ENCODE measurements at regions not wholly inside any gene's neighbourhood (a gene's known extent, or its start where the extent isn't known, plus 50 kb on each side); places are given as distances from the start of the nearest gene placed in this dataset.

- DNase-seq = no peak
- Histone ChIP-seq H3K27ac (no peak overlapping the region), H3K9me3 (peaks cover 0 to 10% (median 0%) of the 10 kb centered on the region in 11 donors), H3K36me3 (no peaks in the 10 kb centered on the region), H3K4me3 (no peak overlapping the region), H3K4me1 (peaks cover 0 to 10% (median 0%) of the 10 kb centered on the region in 9 donors), H3K27me3 (no peaks in the 10 kb centered on the region)
- no peak for ATAC-seq
- intact Hi-C loops (cut with DNase I) = no loop called here
- TF ChIP-seq CTCF (IDR thresholded peaks at IDR 0.05) = no peak
- WGBS, 2 donors = 85 to 86% methylated on average over 2 of the region's 2 CpGs
These were observed 256.9 kb downstream of the PLK2 start for GRCh38 chr5:58202941-58203444.

GRCh38 chr5:58201922-58202648, 257.8 kb downstream of the PLK2 start:
- TF ChIP-seq CTCF (IDR thresholded peaks at IDR 0.05) = no peak
- DNase-seq (no peak), ATAC-seq (no peak)
- H3K9me3 ChIP-seq = peaks cover 0 to 10% (median 0%) of the 10 kb centered on the region in 11 donors
- H3K36me3 ChIP-seq = no peaks in the 10 kb centered on the region
- H3K4me1 ChIP-seq = peaks cover 0 to 4% (median 0%) of the 10 kb centered on the region in 9 donors
- no peak overlapping the region for H3K4me3 ChIP-seq
- intact Hi-C loops (cut with DNase I) = no loop called here
- no peaks in the 10 kb centered on the region for H3K27me3 ChIP-seq
- no peak overlapping the region for H3K27ac ChIP-seq
- WGBS, 2 donors = 92 to 96% methylated on average over 6 of the region's 6 CpGs

GRCh38 chr5:58200451-58200850, 259.4 kb downstream of the PLK2 start:
- TF ChIP-seq CTCF (IDR thresholded peaks at IDR 0.05) = no peak
- DNase-seq (no peak), ATAC-seq (no peak)
- Histone ChIP-seq H3K27ac (no peak overlapping the region), H3K9me3 (peaks cover 0 to 20% (median 0%) of the 10 kb centered on the region in 11 donors), H3K4me3 (no peak overlapping the region), H3K27me3 (no peaks in the 10 kb centered on the region), H3K36me3 (no peaks in the 10 kb centered on the region), H3K4me1 (no peaks in the 10 kb centered on the region)
- intact Hi-C loops (cut with DNase I) = no loop called here
- WGBS, 2 donors = 92 to 97% methylated on average over 1 of the region's 1 CpG

GRCh38 chr5:58199087-58199486, 260.8 kb downstream of the PLK2 start:
- Histone ChIP-seq H3K4me3 (no peak overlapping the region), H3K9me3 (peaks cover 0 to 20% (median 0%) of the 10 kb centered on the region in 11 donors), H3K27me3 (no peaks in the 10 kb centered on the region), H3K27ac (no peak overlapping the region), H3K4me1 (no peaks in the 10 kb centered on the region), H3K36me3 (no peaks in the 10 kb centered on the region)
- ATAC-seq (no peak), DNase-seq (no peak)
- TF ChIP-seq CTCF (IDR thresholded peaks at IDR 0.05) = no peak
- 94% methylated on average over 2 of the region's 2 CpGs for whole genome bisulfite sequencing, 2 donors
- intact Hi-C loops (cut with DNase I) = no loop called here
